IMR-90 (cell line): ENCODE measurements at regions not wholly inside any gene's neighbourhood (a gene's known extent, or its start where the extent isn't known, plus 50 kb on each side); places are given as distances from the start of the nearest gene placed in this dataset.

Experiments used
- ATAC-seq: fragments of 200-7000 bp; cut with Tn5 transposase; 2 replicates; pipeline ENCODE4 v1.9.1; 2020; ENCODE audit warnings: low read depth, mild to moderate bottlenecking, moderate library complexity
- BruUV-seq: library from RNA; stranded (reverse); fragments of 400-500 nt; replicated peaks from 2 replicates; lab custom pipeline; 2021; lab: Mats Ljungman, UMichigan
- CTCF ChIA-PET: fragments of 300-600 bp; formaldehyde crosslinking; extraction: SDS; loops from one replicate; lab custom pipeline; 2021; ENCODE audit warnings: antibody characterized with exemption; lab: Yijun Ruan, JAX
- POLR2A ChIA-PET: fragments of 300-600 bp; sonication (Branson Sonifier 250); formaldehyde crosslinking; loops from one replicate; lab custom pipeline; 2022; ENCODE audit warnings: antibody characterized with exemption; ENCODE audit not compliant: unreplicated experiment; lab: Charles Lee
- DNase-seq: peaks from one replicate; pipeline ENCODE4 v3.0.0; 2013
- H2AFZ ChIP-seq: replicated peaks from 2 replicates; pipeline ENCODE3; 2013; ENCODE audit warnings: low read length, mild to moderate bottlenecking; ENCODE audit not compliant: poor library complexity
- H2AK5ac ChIP-seq: 2 replicates; pipeline ENCODE4 v1.6.1; 2013; ENCODE audit warnings: low read depth, low read length, inconsistent platforms
- H2AK9ac ChIP-seq: replicated peaks from 2 replicates; pipeline ENCODE3; 2013; ENCODE audit warnings: mild to moderate bottlenecking, low read depth, low read length, moderate library complexity; ENCODE audit not compliant: poor library complexity
- H2BK120ac ChIP-seq: 2 replicates; pipeline ENCODE4 v1.6.1; 2013; ENCODE audit warnings: low read depth, low read length, inconsistent platforms
- H2BK15ac ChIP-seq: 3 replicates; pipeline ENCODE4 v1.6.1; 2013; ENCODE audit warnings: low read depth, low read length, inconsistent platforms
- H2BK20ac ChIP-seq: 2 replicates; pipeline ENCODE4 v1.6.1; 2013; ENCODE audit warnings: low read depth, mild to moderate bottlenecking, inconsistent platforms, low read length, moderate library complexity
- H2BK5ac ChIP-seq: 2 replicates; pipeline ENCODE4 v1.6.1; 2013; ENCODE audit warnings: mild to moderate bottlenecking, low read depth, low read length, inconsistent platforms; ENCODE audit not compliant: poor library complexity, severe bottlenecking
- H3K14ac ChIP-seq: replicated peaks from 2 replicates; pipeline ENCODE4 v1.6.1; 2013; ENCODE audit warnings: low read depth, low read length, inconsistent platforms
- H3K18ac ChIP-seq: 2 replicates; pipeline ENCODE4 v1.6.1; 2013; ENCODE audit warnings: low read depth, low read length, control low read depth
- H3K23ac ChIP-seq: 2 replicates; pipeline ENCODE4 v1.6.1; 2013; ENCODE audit warnings: low read depth, low read length, inconsistent platforms
- H3K27ac ChIP-seq: 2 replicates; pipeline ENCODE4 v1.5.1; 2013; ENCODE audit warnings: mild to moderate bottlenecking, control low read depth, low read length; ENCODE audit not compliant: insufficient read depth
- H3K27me3 ChIP-seq: 2 replicates; pipeline ENCODE4 v1.6.1; 2013; ENCODE audit warnings: low read length; ENCODE audit not compliant: control insufficient read depth, insufficient read depth
- H3K36me3 ChIP-seq: 2 replicates; pipeline ENCODE4 v1.6.1; 2013; ENCODE audit warnings: low read length, mixed read lengths; ENCODE audit not compliant: control insufficient read depth, insufficient read depth
- H3K4ac ChIP-seq: 2 replicates; pipeline ENCODE4 v1.6.1; 2013; ENCODE audit warnings: low read depth, low read length, inconsistent platforms
- H3K4me1 ChIP-seq: 2 replicates; pipeline ENCODE4 v1.6.1; 2013; ENCODE audit warnings: low read length, mixed read lengths; ENCODE audit not compliant: control insufficient read depth, insufficient read depth
- H3K4me2 ChIP-seq: 2 replicates; pipeline ENCODE4 v1.6.1; 2013; ENCODE audit warnings: low read depth, mild to moderate bottlenecking, control low read depth, low read length, moderate library complexity
- H3K4me3 ChIP-seq: 2 replicates; pipeline ENCODE4 v1.5.1; 2013; ENCODE audit warnings: low read depth, mild to moderate bottlenecking, control low read depth, low read length, moderate library complexity; ENCODE audit not compliant: insufficient read depth
- H3K56ac ChIP-seq: 2 replicates; pipeline ENCODE4 v1.6.1; 2013; ENCODE audit warnings: low read length, inconsistent platforms; ENCODE audit not compliant: insufficient read depth; ENCODE audit errors: extremely low read depth
- H3K79me1 ChIP-seq, 2 experiments: 2 replicates each; pipeline ENCODE4 v1.6.1; 2013; ENCODE audit warnings: low read length in 2 of 2, inconsistent platforms in 1 of 2, low read depth in 1 of 2
- H3K9ac ChIP-seq: 2 replicates; pipeline ENCODE4 v1.6.1; 2013; ENCODE audit warnings: low read depth, low read length, control low read depth
- H3K9me1 ChIP-seq: 2 replicates; pipeline ENCODE4 v1.6.1; 2013; ENCODE audit warnings: low read length, inconsistent platforms; ENCODE audit not compliant: insufficient read depth
- H3K9me3 ChIP-seq: 2 replicates; pipeline ENCODE4 v1.6.1; 2013; ENCODE audit warnings: low read length; ENCODE audit not compliant: control insufficient read depth, insufficient read depth
- H4K20me1 ChIP-seq: 2 replicates; pipeline ENCODE4 v1.6.1; 2013; ENCODE audit warnings: low read length, inconsistent platforms; ENCODE audit not compliant: insufficient read depth
- H4K5ac ChIP-seq: 2 replicates; pipeline ENCODE4 v1.6.1; 2013; ENCODE audit warnings: mild to moderate bottlenecking, low read depth, low read length, control low read depth
- H4K8ac ChIP-seq, 2 experiments: 2 replicates each; pipeline ENCODE4 v1.6.1; 2013; ENCODE audit warnings: low read depth in 2 of 2, low read length in 2 of 2, control low read depth in 1 of 2, inconsistent platforms in 1 of 2
- H4K91ac ChIP-seq: 2 replicates; pipeline ENCODE4 v1.6.1; 2013; ENCODE audit warnings: low read depth, low read length, inconsistent platforms; ENCODE audit not compliant: insufficient read depth
- CEBPB ChIP-seq: IDR thresholded peaks from 2 replicates; pipeline ENCODE4 v1.6.1; 2012; ENCODE audit warnings: low read depth, low read length, improper control_type of control experiment
- CHD1 ChIP-seq: IDR thresholded peaks from 2 replicates; pipeline ENCODE4 v1.6.1; 2012; ENCODE audit warnings: low read depth, low read length, improper control_type of control experiment
- FOS ChIP-seq: fragments of 150-350 bp; IDR thresholded peaks from 2 replicates; pipeline ENCODE4 v1.6.1; 2016; ENCODE audit warnings: low read depth, low read length
- MAFK ChIP-seq: IDR thresholded peaks from 2 replicates; pipeline ENCODE4 v1.6.1; 2012; ENCODE audit warnings: low read depth, low read length, improper control_type of control experiment
- MAZ ChIP-seq: IDR thresholded peaks from 2 replicates; pipeline ENCODE4 v1.6.1; 2012; ENCODE audit warnings: low read depth, mild to moderate bottlenecking, low read length, improper control_type of control experiment, moderate library complexity, borderline replicate concordance
- MXI1 ChIP-seq: IDR thresholded peaks from 2 replicates; pipeline ENCODE4 v1.6.1; 2012; ENCODE audit warnings: low read depth, mild to moderate bottlenecking, low read length, moderate library complexity, borderline replicate concordance
- NFE2L2 ChIP-seq: fragments of 150-350 bp; IDR thresholded peaks from 2 replicates; pipeline ENCODE4 v1.6.1; 2016; ENCODE audit warnings: low read depth, mild to moderate bottlenecking, low read length
- POLR2A ChIP-seq: IDR thresholded peaks from 2 replicates; pipeline ENCODE4 v1.6.1; 2012; ENCODE audit warnings: mild to moderate bottlenecking, low read depth, low read length
- RAD21 ChIP-seq: IDR thresholded peaks from 2 replicates; pipeline ENCODE4 v1.6.1; 2012; ENCODE audit warnings: low read length, improper control_type of control experiment
- RCOR1 ChIP-seq: IDR thresholded peaks from 2 replicates; pipeline ENCODE4 v1.6.1; 2012; ENCODE audit warnings: mild to moderate bottlenecking, low read length, improper control_type of control experiment; ENCODE audit not compliant: insufficient replicate concordance
- RFX5 ChIP-seq: IDR thresholded peaks from 2 replicates; pipeline ENCODE4 v1.8.0; 2012; ENCODE audit warnings: low read depth, mild to moderate bottlenecking, low read length, moderate library complexity
- SMC3 ChIP-seq: fragments of 150-350 bp; IDR thresholded peaks from 2 replicates; pipeline ENCODE4 v1.6.1; 2016; ENCODE audit warnings: low read depth, mild to moderate bottlenecking, antibody characterized with exemption, low read length, moderate library complexity
- WGBS, 2 experiments: methylation state at CpG; one replicate each; pipeline versions ENCODE4 v1.1.5 to v1.1.7; 2013; ENCODE audit warnings: missing lambda C conversion rate in 2 of 2; ENCODE audit not compliant: insufficient read length in 1 of 2; ENCODE audit errors: extremely low coverage in 2 of 2; 5-methylcytosine and 5-hydroxymethylcytosine counted together
- dilution Hi-C: fragments of 300-500 bp; cut with HindIII; formaldehyde crosslinking; loops from one replicate; pipeline ENCODE4 v1.14.3; 2018; ENCODE audit warnings: low sequenced_read_pairs; ENCODE audit not compliant: unreplicated experiment
- in situ Hi-C: fragments of 300-500 bp; cut with MboI; formaldehyde crosslinking; loops from 3 replicates; pipeline ENCODE4 v1.14.3; 2019; ENCODE audit warnings: low sequenced_read_pairs, inconsistent platforms, mixed read lengths
- intact Hi-C: fragments of 100-400 bp; cut with micrococcal nuclease; formaldehyde crosslinking; loops from 2 replicates; pipeline ENCODE4 v1.10.0; 2022
- TF ChIP-seq, protein P1 (sequence below): fragments of 150-350 bp; IDR thresholded peaks from 2 replicates; pipeline ENCODE4 v1.6.1; 2017; ENCODE audit warnings: mild to moderate bottlenecking, antibody characterized with exemption, low read length, low read depth
- TF ChIP-seq, protein P2 (sequence below): fragments of 150-350 bp; IDR thresholded peaks from 2 replicates; pipeline ENCODE4 v1.6.1; 2016; ENCODE audit warnings: low read depth, mild to moderate bottlenecking, low read length, moderate library complexity, borderline replicate concordance
- TF ChIP-seq, protein P3 (sequence below): conservative IDR thresholded peaks from 2 replicates; pipeline ENCODE4 v1.5.1; 2012; ENCODE audit warnings: mild to moderate bottlenecking, low read depth, low read length, improper control_type of control experiment

DNA sequence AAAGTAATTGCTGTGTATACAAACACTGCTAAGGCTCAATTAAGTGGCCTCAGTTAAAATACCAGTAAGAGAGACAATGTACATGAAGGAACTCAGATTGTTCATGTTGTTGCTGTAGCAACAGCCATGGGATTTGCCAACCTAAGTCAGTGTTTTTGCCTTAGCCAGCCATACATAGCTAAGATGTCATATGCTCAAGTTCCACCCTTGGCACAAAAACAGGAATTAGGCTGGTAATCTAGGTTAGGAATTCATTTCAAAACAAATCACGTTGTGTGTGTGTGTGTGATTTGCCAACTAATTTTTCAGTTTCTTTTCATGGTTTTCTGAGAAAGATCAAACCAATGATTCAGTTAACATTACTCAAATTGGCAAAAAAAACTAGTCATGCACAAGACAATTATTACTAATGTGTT is 143.7 kb upstream of the KCNMB2 start:
- Histone ChIP-seq H2BK5ac (peak overlapping the region; percentile 7), H3K36me3 (no peaks in the 10 kb centered on the region), H3K14ac (no peak overlapping the region; the same call in 1 of the 2 replicates), H3K4me3 (no peak overlapping the region), H3K9ac (no peak overlapping the region), H3K27ac (no peak overlapping the region), H4K20me1 (no peaks in the 10 kb centered on the region), H3K9me1 (no peaks in the 10 kb centered on the region), H2AK5ac (no peak overlapping the region; the same call in 1 of the 2 replicates), H3K4me1 (no peaks in the 10 kb centered on the region), H4K8ac (no peak overlapping the region; a peak in 1 of 4 replicates), H2AFZ (no peak overlapping the region), H2AK9ac (no peak overlapping the region), H2BK20ac (peak overlapping the region; percentile 60), H4K91ac (peak overlapping the region; percentile 8; the same call in 1 of the 2 replicates), H3K4me2 (peak overlapping the region; percentile 5; the same call in 1 of the 2 replicates), H3K4ac (no peak overlapping the region), H2BK15ac (0 out of 3 replicates have a peak overlapping the region, but pooled peaks have one; percentile 45), H3K27me3 (no peaks in the 10 kb centered on the region), H3K56ac (no peak overlapping the region), H3K9me3 (no peaks in the 10 kb centered on the region), H4K5ac (no peak overlapping the region), H3K18ac (no peak overlapping the region), H2BK120ac (peak overlapping the region; percentile 11; the same call in 1 of the 2 replicates), H3K79me1 (no peaks in the 10 kb centered on the region), H3K23ac (no peak overlapping the region)
- no TSS peak for BruUV-seq
- dilution Hi-C loops: no loop called here
- DNase-seq: peak; percentile 52
- ChIA-PET CTCF (no interaction called here), POLR2A (no interaction called here)
- intact Hi-C loops: no loop called here
- in situ Hi-C loops: no loop called here
- ATAC-seq: peak; percentile 65
- no peak for TF ChIP-seq RFX5
- TF ChIP-seq, protein P1, sequence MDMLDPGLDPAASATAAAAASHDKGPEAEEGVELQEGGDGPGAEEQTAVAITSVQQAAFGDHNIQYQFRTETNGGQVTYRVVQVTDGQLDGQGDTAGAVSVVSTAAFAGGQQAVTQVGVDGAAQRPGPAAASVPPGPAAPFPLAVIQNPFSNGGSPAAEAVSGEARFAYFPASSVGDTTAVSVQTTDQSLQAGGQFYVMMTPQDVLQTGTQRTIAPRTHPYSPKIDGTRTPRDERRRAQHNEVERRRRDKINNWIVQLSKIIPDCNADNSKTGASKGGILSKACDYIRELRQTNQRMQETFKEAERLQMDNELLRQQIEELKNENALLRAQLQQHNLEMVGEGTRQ: no peak
- no peak for TF ChIP-seq MXI1
- TF ChIP-seq, protein P2, sequence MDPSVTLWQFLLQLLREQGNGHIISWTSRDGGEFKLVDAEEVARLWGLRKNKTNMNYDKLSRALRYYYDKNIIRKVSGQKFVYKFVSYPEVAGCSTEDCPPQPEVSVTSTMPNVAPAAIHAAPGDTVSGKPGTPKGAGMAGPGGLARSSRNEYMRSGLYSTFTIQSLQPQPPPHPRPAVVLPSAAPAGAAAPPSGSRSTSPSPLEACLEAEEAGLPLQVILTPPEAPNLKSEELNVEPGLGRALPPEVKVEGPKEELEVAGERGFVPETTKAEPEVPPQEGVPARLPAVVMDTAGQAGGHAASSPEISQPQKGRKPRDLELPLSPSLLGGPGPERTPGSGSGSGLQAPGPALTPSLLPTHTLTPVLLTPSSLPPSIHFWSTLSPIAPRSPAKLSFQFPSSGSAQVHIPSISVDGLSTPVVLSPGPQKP: no peak
- no peak for TF ChIP-seq RCOR1
- no peak for TF ChIP-seq POLR2A
- TF ChIP-seq CEBPB: no peak
- no peak for TF ChIP-seq NFE2L2
- no peak for TF ChIP-seq SMC3
- TF ChIP-seq MAZ: no peak
- no peak for TF ChIP-seq CHD1
- TF ChIP-seq MAFK: no peak
- no peak for TF ChIP-seq RAD21
- TF ChIP-seq, protein P3, sequence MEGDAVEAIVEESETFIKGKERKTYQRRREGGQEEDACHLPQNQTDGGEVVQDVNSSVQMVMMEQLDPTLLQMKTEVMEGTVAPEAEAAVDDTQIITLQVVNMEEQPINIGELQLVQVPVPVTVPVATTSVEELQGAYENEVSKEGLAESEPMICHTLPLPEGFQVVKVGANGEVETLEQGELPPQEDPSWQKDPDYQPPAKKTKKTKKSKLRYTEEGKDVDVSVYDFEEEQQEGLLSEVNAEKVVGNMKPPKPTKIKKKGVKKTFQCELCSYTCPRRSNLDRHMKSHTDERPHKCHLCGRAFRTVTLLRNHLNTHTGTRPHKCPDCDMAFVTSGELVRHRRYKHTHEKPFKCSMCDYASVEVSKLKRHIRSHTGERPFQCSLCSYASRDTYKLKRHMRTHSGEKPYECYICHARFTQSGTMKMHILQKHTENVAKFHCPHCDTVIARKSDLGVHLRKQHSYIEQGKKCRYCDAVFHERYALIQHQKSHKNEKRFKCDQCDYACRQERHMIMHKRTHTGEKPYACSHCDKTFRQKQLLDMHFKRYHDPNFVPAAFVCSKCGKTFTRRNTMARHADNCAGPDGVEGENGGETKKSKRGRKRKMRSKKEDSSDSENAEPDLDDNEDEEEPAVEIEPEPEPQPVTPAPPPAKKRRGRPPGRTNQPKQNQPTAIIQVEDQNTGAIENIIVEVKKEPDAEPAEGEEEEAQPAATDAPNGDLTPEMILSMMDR: no peak
- no peak for TF ChIP-seq FOS
- WGBS, 2 experiments: no CpG with 5 or more reads among the region's 1 CpG
